ENCODE measurements at regions not wholly inside any gene's neighbourhood (a gene's known extent, or its start where the extent isn't known, plus 50 kb on each side); places are given as distances from the start of the nearest gene placed in this dataset.
A peak's percentile ranks its signal among the peaks of the same experiment; 100 is the strongest.

DNA sequence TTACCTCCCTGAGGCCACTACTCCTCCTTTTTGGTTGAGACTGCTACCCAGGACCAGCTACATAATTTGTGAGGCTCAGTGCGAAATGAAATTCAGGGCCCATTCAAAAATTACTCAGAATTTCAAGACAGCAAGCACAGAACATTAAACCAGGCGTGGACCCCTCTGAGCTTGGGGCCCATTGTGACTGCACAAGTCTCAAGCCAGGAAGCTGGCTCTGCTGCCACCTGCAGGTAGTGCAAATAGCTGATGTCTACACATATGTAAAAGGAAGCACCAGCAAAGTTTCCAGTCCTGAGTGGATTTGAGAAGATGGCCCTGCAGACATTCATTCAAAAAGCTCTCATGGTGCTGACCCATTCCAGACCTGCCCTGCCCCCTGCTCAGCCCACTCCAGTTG is 213.4 kb upstream of the LNX1 start:
- H3K27ac Mint-ChIP-seq, result no peak overlapping the region
- H3K4me3 ChIP-seq (replicated peaks in 1 of 3; ENCODE audit: low read depth in 2 of 3, low read length in 3 of 3), result no peak overlapping the region
- H3K79me2 ChIP-seq (ENCODE audit: insufficient read depth, low read length), result no peaks in the 10 kb centered on the region
- TF ChIP-seq, protein P1, sequence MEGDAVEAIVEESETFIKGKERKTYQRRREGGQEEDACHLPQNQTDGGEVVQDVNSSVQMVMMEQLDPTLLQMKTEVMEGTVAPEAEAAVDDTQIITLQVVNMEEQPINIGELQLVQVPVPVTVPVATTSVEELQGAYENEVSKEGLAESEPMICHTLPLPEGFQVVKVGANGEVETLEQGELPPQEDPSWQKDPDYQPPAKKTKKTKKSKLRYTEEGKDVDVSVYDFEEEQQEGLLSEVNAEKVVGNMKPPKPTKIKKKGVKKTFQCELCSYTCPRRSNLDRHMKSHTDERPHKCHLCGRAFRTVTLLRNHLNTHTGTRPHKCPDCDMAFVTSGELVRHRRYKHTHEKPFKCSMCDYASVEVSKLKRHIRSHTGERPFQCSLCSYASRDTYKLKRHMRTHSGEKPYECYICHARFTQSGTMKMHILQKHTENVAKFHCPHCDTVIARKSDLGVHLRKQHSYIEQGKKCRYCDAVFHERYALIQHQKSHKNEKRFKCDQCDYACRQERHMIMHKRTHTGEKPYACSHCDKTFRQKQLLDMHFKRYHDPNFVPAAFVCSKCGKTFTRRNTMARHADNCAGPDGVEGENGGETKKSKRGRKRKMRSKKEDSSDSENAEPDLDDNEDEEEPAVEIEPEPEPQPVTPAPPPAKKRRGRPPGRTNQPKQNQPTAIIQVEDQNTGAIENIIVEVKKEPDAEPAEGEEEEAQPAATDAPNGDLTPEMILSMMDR (IDR thresholded peaks at IDR 0.05), result peak; percentile 38
- 0% methylated on average over 1 of the region's 2 CpGs for WGBS (ENCODE audit: insufficient coverage)
- no peaks in the 10 kb centered on the region for H3K4me1 Mint-ChIP-seq
- no peak overlapping the region for H3K4me2 ChIP-seq (replicated peaks; ENCODE audit: extremely low read depth, low read length, poor library complexity, severe bottlenecking)
- intact Hi-C loops (cut with micrococcal nuclease), result loop anchor here in 1 of 2 donors (10.0 kb wide), 1 partner anchor 610 kb away; no protein-coding TSS in a partner anchor
- H3K9ac ChIP-seq (ENCODE audit: insufficient read depth, low read length, poor library complexity, severe bottlenecking), result no peak overlapping the region
- no peaks in the 10 kb centered on the region for H3K9me3 Mint-ChIP-seq
- H3K4me3 Mint-ChIP-seq, result no peak overlapping the region
- H3K4me1 ChIP-seq (ENCODE audit: control insufficient read depth in 1 of 2, insufficient read depth in 2 of 2, low read length in 2 of 2), result no peaks in the 10 kb centered on the region
- H3K27me3 Mint-ChIP-seq (ENCODE audit: low read depth in 3 of 3), result peaks cover 0 to 6% (median 0%) of the 10 kb centered on the region in 3 donors
- DNase-seq, result peak in 2 of 3 donors; percentile 21 to 27
- no peak overlapping the region for H3K27ac ChIP-seq (ENCODE audit: low read depth in 1 of 2, low read length in 2 of 2)
- no peak overlapping the region for H2AFZ ChIP-seq (ENCODE audit: insufficient read depth, low read depth, low read length, poor library complexity, severe bottlenecking)
- no peaks in the 10 kb centered on the region for H3K36me3 ChIP-seq (replicated peaks in 1 of 2; ENCODE audit: control insufficient read depth in 1 of 2, insufficient read depth in 2 of 2, low read length in 2 of 2)
- no peaks in the 10 kb centered on the region for H3K36me3 Mint-ChIP-seq
- H4K20me1 ChIP-seq (ENCODE audit: insufficient read depth, low read length), result no peaks in the 10 kb centered on the region
- no peaks in the 10 kb centered on the region for H3K9me3 ChIP-seq (replicated peaks in 1 of 2; ENCODE audit: control insufficient read depth in 1 of 2, insufficient read depth in 1 of 2, low read length in 2 of 2)
- H3K27me3 ChIP-seq (ENCODE audit: control insufficient read depth in 2 of 2, insufficient read depth in 2 of 2, low read length in 2 of 2), result no peaks in the 10 kb centered on the region

DNA sequence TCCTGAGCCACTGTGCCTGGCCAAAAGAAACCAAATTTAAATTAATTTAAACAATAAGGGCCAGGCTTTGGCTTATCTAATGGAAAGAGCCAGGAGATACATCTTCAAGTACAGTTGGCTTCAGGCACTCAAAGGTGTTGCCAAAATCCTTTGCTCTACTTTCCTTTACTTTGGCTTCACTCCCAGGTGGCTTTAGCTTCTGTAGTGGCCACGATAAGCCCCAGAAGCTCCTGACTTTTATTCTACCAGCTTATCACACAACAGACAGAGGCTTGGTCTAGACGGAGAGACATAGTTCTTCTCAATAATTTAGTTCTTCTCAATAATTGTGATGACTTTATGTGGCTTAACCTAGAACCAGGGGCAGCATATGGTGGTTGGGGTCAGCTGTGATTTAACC is 211.2 kb upstream of the LNX1 start:
- Mint-ChIP-seq H3K36me3 (no peaks in the 10 kb centered on the region), H3K9me3 (no peaks in the 10 kb centered on the region), H3K4me3 (no peak overlapping the region), H3K4me1 (no peaks in the 10 kb centered on the region), H3K27me3 (ENCODE audit: low read depth in 3 of 3) (peaks cover 0 to 6% (median 0%) of the 10 kb centered on the region in 3 donors), H3K27ac (no peak overlapping the region)
- no peak overlapping the region for H3K4me3 ChIP-seq (replicated peaks in 1 of 3; ENCODE audit: low read depth in 2 of 3, low read length in 3 of 3)
- WGBS (ENCODE audit: insufficient coverage), result no CpG with 5 or more reads among the region's 2 CpGs
- intact Hi-C loops (cut with micrococcal nuclease), result loop anchor here in 1 of 2 donors (10.0 kb wide), 1 partner anchor 608 kb away; no protein-coding TSS in a partner anchor
- H3K79me2 ChIP-seq (ENCODE audit: insufficient read depth, low read length), result no peaks in the 10 kb centered on the region
- H2AFZ ChIP-seq (ENCODE audit: insufficient read depth, low read depth, low read length, poor library complexity, severe bottlenecking), result no peak overlapping the region
- no peak overlapping the region for H3K9ac ChIP-seq (ENCODE audit: insufficient read depth, low read length, poor library complexity, severe bottlenecking)
- H3K4me1 ChIP-seq (ENCODE audit: control insufficient read depth in 1 of 2, insufficient read depth in 2 of 2, low read length in 2 of 2), result no peaks in the 10 kb centered on the region
- no peaks in the 10 kb centered on the region for H3K27me3 ChIP-seq (ENCODE audit: control insufficient read depth in 2 of 2, insufficient read depth in 2 of 2, low read length in 2 of 2)
- no peaks in the 10 kb centered on the region for H3K36me3 ChIP-seq (replicated peaks in 1 of 2; ENCODE audit: control insufficient read depth in 1 of 2, insufficient read depth in 2 of 2, low read length in 2 of 2)
- H3K9me3 ChIP-seq (replicated peaks in 1 of 2; ENCODE audit: control insufficient read depth in 1 of 2, insufficient read depth in 1 of 2, low read length in 2 of 2), result no peaks in the 10 kb centered on the region
- no peak for DNase-seq
- no peak overlapping the region for H3K4me2 ChIP-seq (replicated peaks; ENCODE audit: extremely low read depth, low read length, poor library complexity, severe bottlenecking)
- TF ChIP-seq, protein P1 (IDR thresholded peaks at IDR 0.05), result no peak
- H3K27ac ChIP-seq (ENCODE audit: low read depth in 1 of 2, low read length in 2 of 2), result no peak overlapping the region
- H4K20me1 ChIP-seq (ENCODE audit: insufficient read depth, low read length), result no peaks in the 10 kb centered on the region

Data from CD14-positive monocyte (primary cell).